ENCODE measurements at regions not wholly inside any gene's neighbourhood (a gene's known extent, or its start where the extent isn't known, plus 50 kb on each side); places are given as distances from the start of the nearest gene placed in this dataset.

GRCh38 chr4:108383157-108383556, 214.4 kb upstream of the LEF1 start:
- TF ChIP-seq EZH2phosphoT487 (IDR thresholded peaks at IDR 0.05; ENCODE audit: borderline replicate concordance, low read depth, low read length): no peak
- TF ChIP-seq CTCF (conservative IDR thresholded peaks at IDR 0.05; ENCODE audit: low read length): no peak
- Histone ChIP-seq H2AFZ (ENCODE audit: low read length) (no peak overlapping the region), H3K4me3 (ENCODE audit: low read depth, low read length, poor library complexity, severe bottlenecking) (no peak overlapping the region), H3K4me2 (ENCODE audit: low read length) (no peak overlapping the region), H3K4me1 (ENCODE audit: insufficient read depth, low read length, poor library complexity, severe bottlenecking) (peaks cover 13% of the 10 kb centered on the region), H3K36me3 (ENCODE audit: insufficient read depth, low read length) (no peaks in the 10 kb centered on the region), H3K79me2 (ENCODE audit: insufficient read depth, low read depth, low read length) (no peaks in the 10 kb centered on the region), H3K9me2 (ENCODE audit: insufficient read depth, low read length) (no peaks in the 10 kb centered on the region), H3K9me3 (ENCODE audit: low read length) (no peaks in the 10 kb centered on the region), H3K27ac (ENCODE audit: low read depth, low read length, poor library complexity, severe bottlenecking) (no peak overlapping the region), H4K20me1 (ENCODE audit: insufficient read depth, low read length) (no peaks in the 10 kb centered on the region)
- no TSS peak for BruUV-seq (replicated peaks)
- ChIA-PET POLR2A (interaction anchor here (1.0 kb wide), 1 partner anchor 28 kb away, joined by 3 read pairs; no protein-coding TSS in a partner anchor), CTCF (ENCODE audit: unreplicated experiment) (no interaction called here)
- intact Hi-C loops (cut with micrococcal nuclease; ENCODE audit: unreplicated experiment): no loop called here
- DNase-seq (ENCODE audit: low spot score): no peak

GRCh38 chr4:108382751-108383150, 214.0 kb upstream of the LEF1 start:
- Histone ChIP-seq H3K4me1 (ENCODE audit: insufficient read depth, low read length, poor library complexity, severe bottlenecking) (peaks cover 13% of the 10 kb centered on the region), H4K20me1 (ENCODE audit: insufficient read depth, low read length) (no peaks in the 10 kb centered on the region), H3K4me3 (ENCODE audit: low read depth, low read length, poor library complexity, severe bottlenecking) (no peak overlapping the region), H3K27ac (ENCODE audit: low read depth, low read length, poor library complexity, severe bottlenecking) (no peak overlapping the region), H3K36me3 (ENCODE audit: insufficient read depth, low read length) (no peaks in the 10 kb centered on the region), H3K9me2 (ENCODE audit: insufficient read depth, low read length) (no peaks in the 10 kb centered on the region), H3K9me3 (ENCODE audit: low read length) (no peaks in the 10 kb centered on the region), H2AFZ (ENCODE audit: low read length) (no peak overlapping the region), H3K4me2 (ENCODE audit: low read length) (no peak overlapping the region), H3K79me2 (ENCODE audit: insufficient read depth, low read depth, low read length) (no peaks in the 10 kb centered on the region)
- ChIA-PET POLR2A (interaction anchor here (0.9 to 1.0 kb wide), 2 partner anchors 9 to 28 kb away, joined by 3 to 4 read pairs; no protein-coding TSS in a partner anchor), CTCF (ENCODE audit: unreplicated experiment) (no interaction called here)
- no peak for DNase-seq (ENCODE audit: low spot score)
- intact Hi-C loops (cut with micrococcal nuclease; ENCODE audit: unreplicated experiment): no loop called here
- TF ChIP-seq EZH2phosphoT487 (IDR thresholded peaks at IDR 0.05; ENCODE audit: borderline replicate concordance, low read depth, low read length) (no peak), CTCF (conservative IDR thresholded peaks at IDR 0.05; ENCODE audit: low read length) (no peak)
- BruUV-seq (replicated peaks): no TSS peak

- Histone ChIP-seq H3K36me3 (ENCODE audit: insufficient read depth, low read length) (no peaks in the 10 kb centered on the region), H3K4me3 (ENCODE audit: low read depth, low read length, poor library complexity, severe bottlenecking) (no peak overlapping the region), H3K4me1 (ENCODE audit: insufficient read depth, low read length, poor library complexity, severe bottlenecking) (peaks cover 6% of the 10 kb centered on the region), H3K9me2 (ENCODE audit: insufficient read depth, low read length) (no peaks in the 10 kb centered on the region), H3K27ac (ENCODE audit: low read depth, low read length, poor library complexity, severe bottlenecking) (no peak overlapping the region), H4K20me1 (ENCODE audit: insufficient read depth, low read length) (no peaks in the 10 kb centered on the region), H3K79me2 (ENCODE audit: insufficient read depth, low read depth, low read length) (no peaks in the 10 kb centered on the region), H3K4me2 (ENCODE audit: low read length) (no peak overlapping the region), H3K9me3 (ENCODE audit: low read length) (no peaks in the 10 kb centered on the region), H2AFZ (ENCODE audit: low read length) (no peak overlapping the region)
- TF ChIP-seq CTCF (conservative IDR thresholded peaks at IDR 0.05; ENCODE audit: low read length) (no peak), EZH2phosphoT487 (IDR thresholded peaks at IDR 0.05; ENCODE audit: borderline replicate concordance, low read depth, low read length) (no peak)
- no TSS peak for BruUV-seq (replicated peaks)
- DNase-seq (ENCODE audit: low spot score): no peak
- ChIA-PET POLR2A (interaction anchor here (0.7 to 1.5 kb wide), 4 partner anchors 9 to 52 kb away, joined by 3 to 6 read pairs (median 3); no protein-coding TSS in a partner anchor), CTCF (ENCODE audit: unreplicated experiment) (no interaction called here)
- intact Hi-C loops (cut with micrococcal nuclease; ENCODE audit: unreplicated experiment): loop anchor here (10.0 kb wide), 1 partner anchor 203 kb away; no protein-coding TSS in a partner anchor
These were observed 209.4 kb upstream of the LEF1 start for GRCh38 chr4:108378164-108378563.

Data from OCI-LY7 (cell line).